ENCODE measurements at regions not wholly inside any gene's neighbourhood (a gene's known extent, or its start where the extent isn't known, plus 50 kb on each side); places are given as distances from the start of the nearest gene placed in this dataset.

GRCh38 chr11:70897429-70897828, 354.9 kb downstream of the SHANK2 start:
- no peaks in the 10 kb centered on the region for H3F3A ChIP-seq (ENCODE audit: insufficient read depth, low read length, poor library complexity, severe bottlenecking)
- H3K9me2 ChIP-seq (ENCODE audit: insufficient read depth, low read length): no peaks in the 10 kb centered on the region
- no peaks in the 10 kb centered on the region for H3K79me2 ChIP-seq (replicated peaks; ENCODE audit: insufficient read depth, low read length)
- H4K20me1 ChIP-seq (ENCODE audit: insufficient read depth): no peaks in the 10 kb centered on the region
- no peak for TF ChIP-seq TAF1 (IDR thresholded peaks at IDR 0.05; ENCODE audit: low read depth)
- no peak for TF ChIP-seq CTCF (IDR thresholded peaks at IDR 0.05; ENCODE audit: poor library complexity, severe bottlenecking)
- TF ChIP-seq EP300 (conservative IDR thresholded peaks at IDR 0.05; ENCODE audit: poor library complexity, severe bottlenecking): no peak
- TF ChIP-seq RAD21 (conservative IDR thresholded peaks at IDR 0.05): no peak
- no peak for TF ChIP-seq SMC3 (conservative IDR thresholded peaks at IDR 0.05; ENCODE audit: poor library complexity)
- no peak for TF ChIP-seq MXI1 (conservative IDR thresholded peaks at IDR 0.05; ENCODE audit: poor library complexity, severe bottlenecking)
- TF ChIP-seq POLR2AphosphoS5 (IDR thresholded peaks at IDR 0.05): no peak
- no peak for TF ChIP-seq REST (IDR thresholded peaks at IDR 0.05; ENCODE audit: borderline replicate concordance)
- TF ChIP-seq EZH2 (IDR thresholded peaks at IDR 0.05; ENCODE audit: borderline replicate concordance, insufficient read depth, low read length, poor library complexity, severe bottlenecking): no peak
- no peaks in the 10 kb centered on the region for H3K9me3 ChIP-seq (ENCODE audit: low read length)
- no peak overlapping the region for H3K9ac ChIP-seq (ENCODE audit: low read length)
- H3K4me3 ChIP-seq (ENCODE audit: low read length): no peak overlapping the region
- no peak overlapping the region for H2AFZ ChIP-seq (ENCODE audit: low read depth, low read length)
- no peaks in the 10 kb centered on the region for H3K27me3 ChIP-seq (ENCODE audit: insufficient read depth, low read depth, low read length)
- H3K36me3 ChIP-seq (ENCODE audit: insufficient read depth, low read length): no peaks in the 10 kb centered on the region
- no peak overlapping the region for H3K27ac ChIP-seq (ENCODE audit: low read length)
- H3K4me2 ChIP-seq (ENCODE audit: low read length): no peak overlapping the region

- H3F3A ChIP-seq (ENCODE audit: insufficient read depth, low read length, poor library complexity, severe bottlenecking): no peaks in the 10 kb centered on the region
- H3K36me3 ChIP-seq (ENCODE audit: insufficient read depth, low read length): no peaks in the 10 kb centered on the region
- H4K20me1 ChIP-seq (ENCODE audit: insufficient read depth): no peaks in the 10 kb centered on the region
- no peaks in the 10 kb centered on the region for H3K27me3 ChIP-seq (ENCODE audit: insufficient read depth, low read depth, low read length)
- no peak overlapping the region for H3K27ac ChIP-seq (ENCODE audit: low read length)
- no peaks in the 10 kb centered on the region for H3K79me2 ChIP-seq (replicated peaks; ENCODE audit: insufficient read depth, low read length)
- no peak overlapping the region for H2AFZ ChIP-seq (ENCODE audit: low read depth, low read length)
- no peak overlapping the region for H3K4me2 ChIP-seq (ENCODE audit: low read length)
- H3K9ac ChIP-seq (ENCODE audit: low read length): no peak overlapping the region
- no peaks in the 10 kb centered on the region for H3K9me2 ChIP-seq (ENCODE audit: insufficient read depth, low read length)
- no peak for TF ChIP-seq MXI1 (conservative IDR thresholded peaks at IDR 0.05; ENCODE audit: poor library complexity, severe bottlenecking)
- TF ChIP-seq TAF1 (IDR thresholded peaks at IDR 0.05; ENCODE audit: low read depth): no peak
- no peak for TF ChIP-seq POLR2AphosphoS5 (IDR thresholded peaks at IDR 0.05)
- TF ChIP-seq REST (IDR thresholded peaks at IDR 0.05; ENCODE audit: borderline replicate concordance): no peak
- no peak for TF ChIP-seq SMC3 (conservative IDR thresholded peaks at IDR 0.05; ENCODE audit: poor library complexity)
- no peak for TF ChIP-seq EP300 (conservative IDR thresholded peaks at IDR 0.05; ENCODE audit: poor library complexity, severe bottlenecking)
- H3K4me3 ChIP-seq (ENCODE audit: low read length): no peak overlapping the region
- H3K9me3 ChIP-seq (ENCODE audit: low read length): no peaks in the 10 kb centered on the region
Observed at GRCh38 chr11:70899616-70900015, 352.8 kb downstream of the SHANK2 start.
